ENCODE measurements at regions not wholly inside any gene's neighbourhood (a gene's known extent, or its start where the extent isn't known, plus 50 kb on each side); places are given as distances from the start of the nearest gene placed in this dataset.
"Not testable (repeated sequence)": the region's sequence is repeated elsewhere in the genome, so short reads cannot be mapped to it uniquely, and the experiment has no call there.

DNA sequence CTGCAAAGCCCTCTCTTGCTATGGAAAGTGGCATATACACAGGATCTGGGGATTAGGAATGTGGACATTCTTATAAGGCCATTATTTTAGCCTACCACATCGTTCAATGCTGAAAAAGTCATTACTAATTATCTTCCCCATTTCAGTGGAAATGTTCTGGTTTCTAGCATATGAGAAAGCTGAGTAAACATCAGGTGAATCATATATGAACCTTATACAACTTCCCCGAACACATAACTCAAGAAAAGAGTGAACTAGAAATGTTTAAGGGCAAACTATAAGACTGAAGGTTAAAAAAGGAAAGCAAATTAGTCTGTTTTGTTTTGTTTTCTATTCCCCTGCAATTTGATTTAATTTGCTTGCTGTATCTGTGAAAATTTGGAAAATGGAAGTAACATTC lies 62.5 kb upstream of the SEC22B start:
- DNase-seq (ENCODE audit: low read depth): not testable (repeated sequence)

DNA sequence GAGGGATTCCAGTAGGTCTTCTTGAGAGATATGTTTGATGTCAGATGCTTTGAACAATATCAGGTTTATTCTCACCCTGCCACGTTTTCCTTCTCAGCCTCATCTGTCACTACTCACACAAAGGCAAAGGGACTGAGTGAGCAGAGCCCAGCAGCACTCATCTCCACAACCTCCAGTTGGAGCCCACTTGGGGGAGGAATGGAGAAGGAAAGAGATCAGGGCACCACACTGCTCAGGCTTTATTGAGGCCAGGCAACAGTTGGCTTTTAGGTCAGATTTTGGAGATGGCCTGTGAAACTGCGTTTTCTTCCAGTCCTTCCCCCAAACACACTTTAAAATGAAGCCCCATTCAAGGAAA lies 57.3 kb upstream of the SEC22B start:
- not testable (repeated sequence) for DNase-seq (ENCODE audit: low read depth)

- DNase-seq (ENCODE audit: low read depth): not testable (repeated sequence)
These were observed 56.7 kb upstream of the SEC22B start for GRCh38 chr1:120232834-120233660.

GRCh38 chr1:120229835-120230234 lies 53.5 kb upstream of the SEC22B start:
- DNase-seq (ENCODE audit: low read depth): not testable (repeated sequence)
